RKO (cell line): ENCODE measurements at regions not wholly inside any gene's neighbourhood (a gene's known extent, or its start where the extent isn't known, plus 50 kb on each side); places are given as distances from the start of the nearest gene placed in this dataset.
"Not testable (repeated sequence)": the region's sequence is repeated elsewhere in the genome, so short reads cannot be mapped to it uniquely, and the experiment has no call there.

Source experiments
- DNase-seq: peaks from one replicate; pipeline ENCODE4 v3.0.0-alpha.2; 2016; ENCODE audit warnings: low spot score

- DNase-seq: peak; percentile 70
Measured at GRCh38 chr14:51342226-51342625, 102.2 kb downstream of the TMX1 start.

GRCh38 chr14:51351997-51352396 is 112.0 kb downstream of the TMX1 start:
- DNase-seq: no peak

GRCh38 chr14:51353901-51354300 is 113.9 kb downstream of the TMX1 start:
- no peak for DNase-seq

- DNase-seq: no peak
Measured at GRCh38 chr14:51354846-51355245, 114.8 kb downstream of the TMX1 start.

GRCh38 chr14:51356381-51356780 is 116.3 kb downstream of the TMX1 start:
- DNase-seq: no peak

GRCh38 chr14:51357250-51357649 is 117.2 kb downstream of the TMX1 start:
- DNase-seq: no peak

- DNase-seq: no peak
Measured at GRCh38 chr14:51360592-51360991, 120.5 kb downstream of the TMX1 start.

- DNase-seq: no peak
Measured at GRCh38 chr14:51365241-51365965, 125.4 kb downstream of the TMX1 start.

GRCh38 chr14:51366460-51366859 is 126.4 kb downstream of the TMX1 start:
- DNase-seq: not testable (repeated sequence)

GRCh38 chr14:51366866-51367599 is 127.0 kb downstream of the TMX1 start:
- DNase-seq: not testable (repeated sequence)

GRCh38 chr14:51367600-51367931 is 127.5 kb downstream of the TMX1 start:
- no peak for DNase-seq

GRCh38 chr14:51368721-51369163 is 128.7 kb downstream of the TMX1 start:
- no peak for DNase-seq

GRCh38 chr14:51369814-51370213 is 129.8 kb downstream of the TMX1 start:
- DNase-seq: no peak

GRCh38 chr14:51370758-51371386 is 130.8 kb downstream of the TMX1 start:
- no peak for DNase-seq

GRCh38 chr14:51377186-51377585 is 137.1 kb downstream of the TMX1 start:
- DNase-seq: not testable (repeated sequence)

GRCh38 chr14:51382506-51382905 is 142.5 kb downstream of the TMX1 start:
- DNase-seq: no peak

GRCh38 chr14:51386411-51386810 is 146.4 kb downstream of the TMX1 start:
- no peak for DNase-seq

GRCh38 chr14:51386983-51387735 is 147.1 kb downstream of the TMX1 start:
- DNase-seq: no peak

GRCh38 chr14:51392416-51392815 is 152.4 kb downstream of the TMX1 start:
- no peak for DNase-seq

GRCh38 chr14:51394384-51394783 is 154.3 kb downstream of the TMX1 start:
- no peak for DNase-seq

GRCh38 chr14:51394804-51395203 is 154.8 kb downstream of the TMX1 start:
- no peak for DNase-seq

GRCh38 chr14:51395361-51395849 is 155.4 kb downstream of the TMX1 start:
- DNase-seq: peak; percentile 66
